Calu3 (cell line): ENCODE measurements at regions not wholly inside any gene's neighbourhood (a gene's known extent, or its start where the extent isn't known, plus 50 kb on each side); places are given as distances from the start of the nearest gene placed in this dataset.

Experiments used
- BruUV-seq: library from RNA; stranded (reverse); fragments of 400-500 nt; replicated peaks from 2 replicates; lab custom pipeline; 2021; lab: Mats Ljungman, UMichigan
- CTCF ChIA-PET: fragments of 300-600 bp; sonication (Branson Sonifier 250); formaldehyde crosslinking; loops from one replicate; lab custom pipeline; 2022; ENCODE audit warnings: antibody characterized with exemption; lab: Charles Lee
- DNase-seq: peaks from one replicate; pipeline ENCODE4 v3.0.0; 2022
- H3K27ac Mint-ChIP-seq: one replicate; pipeline ENCODE4 v1.8.0; 2022; ENCODE audit warnings: mixed read lengths; ENCODE audit not compliant: unreplicated experiment
- H3K27me3 Mint-ChIP-seq: one replicate; pipeline ENCODE4 v1.8.0; 2022; ENCODE audit warnings: mixed read lengths; ENCODE audit not compliant: unreplicated experiment
- H3K36me3 Mint-ChIP-seq: one replicate; pipeline ENCODE4 v1.8.0; 2022; ENCODE audit warnings: mild to moderate bottlenecking, moderate library complexity, mixed read lengths; ENCODE audit not compliant: insufficient read depth, unreplicated experiment
- H3K4me1 Mint-ChIP-seq: one replicate; pipeline ENCODE4 v1.8.0; 2022; ENCODE audit warnings: mild to moderate bottlenecking, low read depth, mixed read lengths; ENCODE audit not compliant: unreplicated experiment
- H3K4me3 Mint-ChIP-seq: one replicate; pipeline ENCODE4 v1.8.0; 2022; ENCODE audit warnings: mild to moderate bottlenecking, low read depth, moderate library complexity, mixed read lengths; ENCODE audit not compliant: unreplicated experiment
- H3K9me3 Mint-ChIP-seq: one replicate; pipeline ENCODE4 v1.8.0; 2022; ENCODE audit warnings: low read depth, mixed read lengths; ENCODE audit not compliant: unreplicated experiment
- intact Hi-C: fragments of 100-400 bp; cut with micrococcal nuclease; formaldehyde crosslinking; loops from one replicate; pipeline ENCODE4 v1.10.0; 2022; ENCODE audit not compliant: unreplicated experiment
- TF ChIP-seq, protein P1 (sequence below): fragments of 200-600 bp; IDR thresholded peaks from one replicate; pipeline ENCODE4 v1.8.0; 2022; ENCODE audit warnings: antibody characterized with exemption; ENCODE audit not compliant: unreplicated experiment

DNA sequence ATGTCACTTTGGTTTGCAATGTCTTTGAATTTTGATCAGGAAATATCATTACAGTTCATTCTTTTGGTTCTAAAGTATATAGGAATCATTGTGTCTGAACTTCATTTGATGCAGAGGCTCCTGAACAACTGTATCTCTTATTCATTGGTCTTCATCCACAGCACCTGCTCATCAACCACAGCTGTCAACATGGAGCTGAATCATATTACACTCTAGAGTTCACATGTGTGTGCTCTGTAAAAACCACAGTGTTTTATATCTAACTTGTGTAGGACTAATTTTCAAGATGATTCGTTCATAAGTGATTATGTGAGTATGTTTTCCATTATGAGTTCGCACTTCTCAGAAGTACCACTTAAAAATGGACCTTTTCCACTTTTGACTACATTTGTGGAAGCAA is 643.3 kb upstream of the FAM241A start:
- no peaks in the 10 kb centered on the region for H3K4me1 Mint-ChIP-seq
- TF ChIP-seq, protein P1, sequence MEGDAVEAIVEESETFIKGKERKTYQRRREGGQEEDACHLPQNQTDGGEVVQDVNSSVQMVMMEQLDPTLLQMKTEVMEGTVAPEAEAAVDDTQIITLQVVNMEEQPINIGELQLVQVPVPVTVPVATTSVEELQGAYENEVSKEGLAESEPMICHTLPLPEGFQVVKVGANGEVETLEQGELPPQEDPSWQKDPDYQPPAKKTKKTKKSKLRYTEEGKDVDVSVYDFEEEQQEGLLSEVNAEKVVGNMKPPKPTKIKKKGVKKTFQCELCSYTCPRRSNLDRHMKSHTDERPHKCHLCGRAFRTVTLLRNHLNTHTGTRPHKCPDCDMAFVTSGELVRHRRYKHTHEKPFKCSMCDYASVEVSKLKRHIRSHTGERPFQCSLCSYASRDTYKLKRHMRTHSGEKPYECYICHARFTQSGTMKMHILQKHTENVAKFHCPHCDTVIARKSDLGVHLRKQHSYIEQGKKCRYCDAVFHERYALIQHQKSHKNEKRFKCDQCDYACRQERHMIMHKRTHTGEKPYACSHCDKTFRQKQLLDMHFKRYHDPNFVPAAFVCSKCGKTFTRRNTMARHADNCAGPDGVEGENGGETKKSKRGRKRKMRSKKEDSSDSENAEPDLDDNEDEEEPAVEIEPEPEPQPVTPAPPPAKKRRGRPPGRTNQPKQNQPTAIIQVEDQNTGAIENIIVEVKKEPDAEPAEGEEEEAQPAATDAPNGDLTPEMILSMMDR: no peak
- no peak overlapping the region for H3K27ac Mint-ChIP-seq
- no peaks in the 10 kb centered on the region for H3K9me3 Mint-ChIP-seq
- H3K27me3 Mint-ChIP-seq: no peaks in the 10 kb centered on the region
- CTCF ChIA-PET: no interaction called here
- no TSS peak for BruUV-seq
- intact Hi-C loops: no loop called here
- H3K36me3 Mint-ChIP-seq: no peaks in the 10 kb centered on the region
- DNase-seq: no peak
- no peak overlapping the region for H3K4me3 Mint-ChIP-seq

DNA sequence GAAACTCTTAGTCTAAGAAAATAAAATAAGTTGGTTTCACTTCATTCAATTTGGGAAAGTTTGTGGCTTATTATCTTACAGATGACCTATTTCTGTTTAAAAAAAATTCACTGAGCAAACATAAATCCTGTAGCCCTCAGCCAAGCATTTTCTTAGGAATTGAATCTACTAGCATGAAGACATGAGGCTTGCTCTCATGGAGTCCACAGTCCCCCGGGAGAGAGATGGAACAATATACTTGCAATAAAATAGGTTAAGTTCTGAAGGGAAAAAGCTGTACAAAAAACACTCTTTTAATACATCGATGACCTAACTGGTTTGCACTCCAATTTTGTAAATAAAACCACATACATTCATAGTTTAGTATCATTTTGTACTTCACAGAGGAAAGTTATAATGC is 642.6 kb upstream of the FAM241A start:
- TF ChIP-seq, protein P1: no peak
- Mint-ChIP-seq H3K4me1 (no peaks in the 10 kb centered on the region), H3K36me3 (no peaks in the 10 kb centered on the region), H3K27ac (no peak overlapping the region), H3K4me3 (no peak overlapping the region), H3K27me3 (no peaks in the 10 kb centered on the region), H3K9me3 (no peaks in the 10 kb centered on the region)
- no peak for DNase-seq
- intact Hi-C loops: no loop called here
- CTCF ChIA-PET: no interaction called here
- BruUV-seq: no TSS peak

DNA sequence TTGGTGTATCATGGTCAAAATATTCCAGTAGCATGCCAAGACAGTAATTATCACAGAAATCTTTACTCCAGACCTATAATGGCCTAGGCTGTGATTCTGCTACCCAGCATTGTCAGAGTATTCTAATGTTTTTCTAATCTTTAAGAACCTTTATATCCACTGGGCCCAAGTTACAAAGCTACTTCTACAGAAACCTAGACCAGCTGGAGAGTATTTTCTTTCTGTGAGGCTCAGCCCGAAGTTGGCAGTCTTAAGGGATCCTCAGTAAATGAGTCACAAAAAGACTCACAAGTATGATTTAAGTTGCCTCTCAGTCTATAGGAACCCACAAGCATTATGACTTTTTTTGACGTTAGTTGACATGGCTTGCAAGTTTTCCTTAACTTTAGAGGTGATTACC is 638.5 kb upstream of the FAM241A start:
- intact Hi-C loops: no loop called here
- Mint-ChIP-seq H3K4me1 (no peaks in the 10 kb centered on the region), H3K27ac (no peak overlapping the region), H3K4me3 (no peak overlapping the region), H3K27me3 (no peaks in the 10 kb centered on the region), H3K9me3 (no peaks in the 10 kb centered on the region), H3K36me3 (no peaks in the 10 kb centered on the region)
- DNase-seq: no peak
- BruUV-seq: no TSS peak
- CTCF ChIA-PET: no interaction called here
- TF ChIP-seq, protein P1: no peak

DNA sequence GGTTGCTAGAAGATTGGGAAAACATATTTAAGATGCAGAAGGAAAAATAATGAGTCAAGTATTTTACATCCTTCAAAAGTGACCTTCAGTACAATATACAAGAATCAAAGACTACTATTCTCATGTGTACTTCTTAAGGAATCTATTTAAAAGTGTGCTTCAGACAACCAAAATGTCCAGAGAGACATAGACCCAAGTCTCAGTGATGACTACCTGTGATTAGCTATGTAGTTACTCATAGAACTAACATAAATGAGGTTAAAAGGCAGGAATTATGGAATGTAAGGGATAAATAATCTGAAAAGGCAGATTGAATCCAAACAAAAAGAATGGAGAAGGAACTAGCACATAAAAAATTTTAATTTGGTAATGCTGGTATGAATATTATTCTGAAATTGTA is 634.7 kb upstream of the FAM241A start:
- Mint-ChIP-seq H3K4me3 (no peak overlapping the region), H3K9me3 (no peaks in the 10 kb centered on the region), H3K27ac (no peak overlapping the region), H3K27me3 (no peaks in the 10 kb centered on the region), H3K4me1 (no peaks in the 10 kb centered on the region), H3K36me3 (no peaks in the 10 kb centered on the region)
- CTCF ChIA-PET: no interaction called here
- intact Hi-C loops: no loop called here
- DNase-seq: no peak
- BruUV-seq: no TSS peak
- TF ChIP-seq, protein P1: no peak
